IMR-90 (cell line): ENCODE measurements at regions not wholly inside any gene's neighbourhood (a gene's known extent, or its start where the extent isn't known, plus 50 kb on each side); places are given as distances from the start of the nearest gene placed in this dataset.

Experiments
- ATAC-seq: fragments of 200-7000 bp; cut with Tn5 transposase; 2 replicates; pipeline ENCODE4 v1.9.1; 2020; ENCODE audit warnings: low read depth, mild to moderate bottlenecking, moderate library complexity
- BruUV-seq: library from RNA; stranded (reverse); fragments of 400-500 nt; replicated peaks from 2 replicates; lab custom pipeline; 2021; lab: Mats Ljungman, UMichigan
- CTCF ChIA-PET: fragments of 300-600 bp; formaldehyde crosslinking; extraction: SDS; loops from one replicate; lab custom pipeline; 2021; ENCODE audit warnings: antibody characterized with exemption; lab: Yijun Ruan, JAX
- POLR2A ChIA-PET: fragments of 300-600 bp; sonication (Branson Sonifier 250); formaldehyde crosslinking; loops from one replicate; lab custom pipeline; 2022; ENCODE audit warnings: antibody characterized with exemption; ENCODE audit not compliant: unreplicated experiment; lab: Charles Lee
- DNase-seq: peaks from one replicate; pipeline ENCODE4 v3.0.0; 2013
- H2AFZ ChIP-seq: replicated peaks from 2 replicates; pipeline ENCODE3; 2013; ENCODE audit warnings: low read length, mild to moderate bottlenecking; ENCODE audit not compliant: poor library complexity
- H2AK5ac ChIP-seq: 2 replicates; pipeline ENCODE4 v1.6.1; 2013; ENCODE audit warnings: low read depth, low read length, inconsistent platforms
- H2AK9ac ChIP-seq: replicated peaks from 2 replicates; pipeline ENCODE3; 2013; ENCODE audit warnings: mild to moderate bottlenecking, low read depth, low read length, moderate library complexity; ENCODE audit not compliant: poor library complexity
- H2BK120ac ChIP-seq: 2 replicates; pipeline ENCODE4 v1.6.1; 2013; ENCODE audit warnings: low read depth, low read length, inconsistent platforms
- H2BK15ac ChIP-seq: 3 replicates; pipeline ENCODE4 v1.6.1; 2013; ENCODE audit warnings: low read depth, low read length, inconsistent platforms
- H2BK20ac ChIP-seq: 2 replicates; pipeline ENCODE4 v1.6.1; 2013; ENCODE audit warnings: low read depth, mild to moderate bottlenecking, inconsistent platforms, low read length, moderate library complexity
- H2BK5ac ChIP-seq: 2 replicates; pipeline ENCODE4 v1.6.1; 2013; ENCODE audit warnings: mild to moderate bottlenecking, low read depth, low read length, inconsistent platforms; ENCODE audit not compliant: poor library complexity, severe bottlenecking
- H3K14ac ChIP-seq: replicated peaks from 2 replicates; pipeline ENCODE4 v1.6.1; 2013; ENCODE audit warnings: low read depth, low read length, inconsistent platforms
- H3K18ac ChIP-seq: 2 replicates; pipeline ENCODE4 v1.6.1; 2013; ENCODE audit warnings: low read depth, low read length, control low read depth
- H3K23ac ChIP-seq: 2 replicates; pipeline ENCODE4 v1.6.1; 2013; ENCODE audit warnings: low read depth, low read length, inconsistent platforms
- H3K27ac ChIP-seq: 2 replicates; pipeline ENCODE4 v1.5.1; 2013; ENCODE audit warnings: mild to moderate bottlenecking, control low read depth, low read length; ENCODE audit not compliant: insufficient read depth
- H3K27me3 ChIP-seq: 2 replicates; pipeline ENCODE4 v1.6.1; 2013; ENCODE audit warnings: low read length; ENCODE audit not compliant: control insufficient read depth, insufficient read depth
- H3K36me3 ChIP-seq: 2 replicates; pipeline ENCODE4 v1.6.1; 2013; ENCODE audit warnings: low read length, mixed read lengths; ENCODE audit not compliant: control insufficient read depth, insufficient read depth
- H3K4ac ChIP-seq: 2 replicates; pipeline ENCODE4 v1.6.1; 2013; ENCODE audit warnings: low read depth, low read length, inconsistent platforms
- H3K4me1 ChIP-seq: 2 replicates; pipeline ENCODE4 v1.6.1; 2013; ENCODE audit warnings: low read length, mixed read lengths; ENCODE audit not compliant: control insufficient read depth, insufficient read depth
- H3K4me2 ChIP-seq: 2 replicates; pipeline ENCODE4 v1.6.1; 2013; ENCODE audit warnings: low read depth, mild to moderate bottlenecking, control low read depth, low read length, moderate library complexity
- H3K4me3 ChIP-seq: 2 replicates; pipeline ENCODE4 v1.5.1; 2013; ENCODE audit warnings: low read depth, mild to moderate bottlenecking, control low read depth, low read length, moderate library complexity; ENCODE audit not compliant: insufficient read depth
- H3K56ac ChIP-seq: 2 replicates; pipeline ENCODE4 v1.6.1; 2013; ENCODE audit warnings: low read length, inconsistent platforms; ENCODE audit not compliant: insufficient read depth; ENCODE audit errors: extremely low read depth
- H3K79me1 ChIP-seq, 2 experiments: 2 replicates each; pipeline ENCODE4 v1.6.1; 2013; ENCODE audit warnings: low read length in 2 of 2, inconsistent platforms in 1 of 2, low read depth in 1 of 2
- H3K9ac ChIP-seq: 2 replicates; pipeline ENCODE4 v1.6.1; 2013; ENCODE audit warnings: low read depth, low read length, control low read depth
- H3K9me1 ChIP-seq: 2 replicates; pipeline ENCODE4 v1.6.1; 2013; ENCODE audit warnings: low read length, inconsistent platforms; ENCODE audit not compliant: insufficient read depth
- H3K9me3 ChIP-seq: 2 replicates; pipeline ENCODE4 v1.6.1; 2013; ENCODE audit warnings: low read length; ENCODE audit not compliant: control insufficient read depth, insufficient read depth
- H4K20me1 ChIP-seq: 2 replicates; pipeline ENCODE4 v1.6.1; 2013; ENCODE audit warnings: low read length, inconsistent platforms; ENCODE audit not compliant: insufficient read depth
- H4K5ac ChIP-seq: 2 replicates; pipeline ENCODE4 v1.6.1; 2013; ENCODE audit warnings: mild to moderate bottlenecking, low read depth, low read length, control low read depth
- H4K8ac ChIP-seq, 2 experiments: 2 replicates each; pipeline ENCODE4 v1.6.1; 2013; ENCODE audit warnings: low read depth in 2 of 2, low read length in 2 of 2, control low read depth in 1 of 2, inconsistent platforms in 1 of 2
- H4K91ac ChIP-seq: 2 replicates; pipeline ENCODE4 v1.6.1; 2013; ENCODE audit warnings: low read depth, low read length, inconsistent platforms; ENCODE audit not compliant: insufficient read depth
- CHD1 ChIP-seq: IDR thresholded peaks from 2 replicates; pipeline ENCODE4 v1.6.1; 2012; ENCODE audit warnings: low read depth, low read length, improper control_type of control experiment
- FOS ChIP-seq: fragments of 150-350 bp; IDR thresholded peaks from 2 replicates; pipeline ENCODE4 v1.6.1; 2016; ENCODE audit warnings: low read depth, low read length
- MAZ ChIP-seq: IDR thresholded peaks from 2 replicates; pipeline ENCODE4 v1.6.1; 2012; ENCODE audit warnings: low read depth, mild to moderate bottlenecking, low read length, improper control_type of control experiment, moderate library complexity, borderline replicate concordance
- MXI1 ChIP-seq: IDR thresholded peaks from 2 replicates; pipeline ENCODE4 v1.6.1; 2012; ENCODE audit warnings: low read depth, mild to moderate bottlenecking, low read length, moderate library complexity, borderline replicate concordance
- NFE2L2 ChIP-seq: fragments of 150-350 bp; IDR thresholded peaks from 2 replicates; pipeline ENCODE4 v1.6.1; 2016; ENCODE audit warnings: low read depth, mild to moderate bottlenecking, low read length
- POLR2A ChIP-seq: IDR thresholded peaks from 2 replicates; pipeline ENCODE4 v1.6.1; 2012; ENCODE audit warnings: mild to moderate bottlenecking, low read depth, low read length
- RCOR1 ChIP-seq: IDR thresholded peaks from 2 replicates; pipeline ENCODE4 v1.6.1; 2012; ENCODE audit warnings: mild to moderate bottlenecking, low read length, improper control_type of control experiment; ENCODE audit not compliant: insufficient replicate concordance
- RFX5 ChIP-seq: IDR thresholded peaks from 2 replicates; pipeline ENCODE4 v1.8.0; 2012; ENCODE audit warnings: low read depth, mild to moderate bottlenecking, low read length, moderate library complexity
- SMC3 ChIP-seq: fragments of 150-350 bp; IDR thresholded peaks from 2 replicates; pipeline ENCODE4 v1.6.1; 2016; ENCODE audit warnings: low read depth, mild to moderate bottlenecking, antibody characterized with exemption, low read length, moderate library complexity
- WGBS, 2 experiments: methylation state at CpG; one replicate each; pipeline versions ENCODE4 v1.1.5 to v1.1.7; 2013; ENCODE audit warnings: missing lambda C conversion rate in 2 of 2; ENCODE audit not compliant: insufficient read length in 1 of 2; ENCODE audit errors: extremely low coverage in 2 of 2; 5-methylcytosine and 5-hydroxymethylcytosine counted together
- dilution Hi-C: fragments of 300-500 bp; cut with HindIII; formaldehyde crosslinking; loops from one replicate; pipeline ENCODE4 v1.14.3; 2018; ENCODE audit warnings: low sequenced_read_pairs; ENCODE audit not compliant: unreplicated experiment
- in situ Hi-C: fragments of 300-500 bp; cut with MboI; formaldehyde crosslinking; loops from 3 replicates; pipeline ENCODE4 v1.14.3; 2019; ENCODE audit warnings: low sequenced_read_pairs, inconsistent platforms, mixed read lengths
- intact Hi-C: fragments of 100-400 bp; cut with micrococcal nuclease; formaldehyde crosslinking; loops from 2 replicates; pipeline ENCODE4 v1.10.0; 2022
- TF ChIP-seq, protein P1 (sequence below): fragments of 150-350 bp; IDR thresholded peaks from 2 replicates; pipeline ENCODE4 v1.6.1; 2017; ENCODE audit warnings: mild to moderate bottlenecking, antibody characterized with exemption, low read length, low read depth

DNA sequence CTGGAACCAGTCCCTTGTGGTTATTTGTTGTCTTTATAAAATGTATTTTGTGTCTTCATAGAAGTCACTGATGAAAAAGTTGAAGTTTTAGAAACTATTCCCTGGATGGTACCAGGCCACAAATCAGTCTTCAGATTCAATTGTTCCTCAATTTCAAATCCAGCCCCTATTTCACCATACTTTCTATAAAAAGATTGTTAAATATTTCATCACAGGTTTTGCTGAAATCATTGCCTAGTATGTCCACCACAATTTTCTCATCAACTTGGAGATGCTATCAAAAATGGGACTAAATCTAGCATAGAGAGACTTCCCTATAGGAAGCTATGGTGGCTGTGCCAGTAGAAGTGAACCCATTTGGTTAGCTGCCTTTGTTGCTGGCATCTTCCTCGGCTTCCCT is 118.5 kb downstream of the RAB18 start:
- Histone ChIP-seq H3K9me1 (no peaks in the 10 kb centered on the region), H3K4ac (no peak overlapping the region), H3K23ac (no peak overlapping the region), H3K18ac (no peak overlapping the region), H4K91ac (no peak overlapping the region), H2BK15ac (no peak overlapping the region), H3K14ac (no peak overlapping the region), H3K27ac (no peak overlapping the region), H2BK5ac (no peak overlapping the region), H2BK20ac (no peak overlapping the region; the same call in 1 of the 2 replicates), H2AFZ (no peak overlapping the region), H3K4me3 (no peak overlapping the region), H3K79me1 (no peaks in the 10 kb centered on the region), H2AK5ac (no peak overlapping the region), H3K36me3 (no peaks in the 10 kb centered on the region), H3K9ac (no peak overlapping the region), H3K9me3 (no peaks in the 10 kb centered on the region), H2AK9ac (no peak overlapping the region), H3K56ac (no peak overlapping the region), H4K8ac (no peak overlapping the region), H3K4me2 (no peak overlapping the region), H2BK120ac (no peak overlapping the region), H4K5ac (no peak overlapping the region), H3K27me3 (peaks cover 5% of the 10 kb centered on the region), H4K20me1 (no peaks in the 10 kb centered on the region), H3K4me1 (peaks cover 12% of the 10 kb centered on the region)
- POLR2A ChIA-PET, result no interaction called here
- in situ Hi-C loops, result no loop called here
- DNase-seq (no peak), ATAC-seq (no peak)
- CTCF ChIA-PET, result no interaction called here
- WGBS, 2 experiments, result no CpG with 5 or more reads among the region's 1 CpG
- intact Hi-C loops, result no loop called here
- TF ChIP-seq NFE2L2, result no peak
- TF ChIP-seq RFX5, result no peak
- TF ChIP-seq POLR2A, result no peak
- no peak for TF ChIP-seq RCOR1
- TF ChIP-seq CHD1, result no peak
- TF ChIP-seq MXI1, result no peak
- TF ChIP-seq, protein P1, sequence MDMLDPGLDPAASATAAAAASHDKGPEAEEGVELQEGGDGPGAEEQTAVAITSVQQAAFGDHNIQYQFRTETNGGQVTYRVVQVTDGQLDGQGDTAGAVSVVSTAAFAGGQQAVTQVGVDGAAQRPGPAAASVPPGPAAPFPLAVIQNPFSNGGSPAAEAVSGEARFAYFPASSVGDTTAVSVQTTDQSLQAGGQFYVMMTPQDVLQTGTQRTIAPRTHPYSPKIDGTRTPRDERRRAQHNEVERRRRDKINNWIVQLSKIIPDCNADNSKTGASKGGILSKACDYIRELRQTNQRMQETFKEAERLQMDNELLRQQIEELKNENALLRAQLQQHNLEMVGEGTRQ, result no peak
- no peak for TF ChIP-seq FOS
- no peak for TF ChIP-seq SMC3
- no peak for TF ChIP-seq MAZ
- no TSS peak for BruUV-seq
- dilution Hi-C loops, result no loop called here
